Fibroblast of skin of back (primary cell): ENCODE measurements at regions not wholly inside any gene's neighbourhood (a gene's known extent, or its start where the extent isn't known, plus 50 kb on each side); places are given as distances from the start of the nearest gene placed in this dataset.

Source experiments
- DNase-seq: peaks from one replicate; pipeline ENCODE4 v3.0.0-alpha.2; 2013

- DNase-seq: no peak
Measured at GRCh38 chr4:17098401-17098800, 200.0 kb upstream of the LDB2 start.

DNA sequence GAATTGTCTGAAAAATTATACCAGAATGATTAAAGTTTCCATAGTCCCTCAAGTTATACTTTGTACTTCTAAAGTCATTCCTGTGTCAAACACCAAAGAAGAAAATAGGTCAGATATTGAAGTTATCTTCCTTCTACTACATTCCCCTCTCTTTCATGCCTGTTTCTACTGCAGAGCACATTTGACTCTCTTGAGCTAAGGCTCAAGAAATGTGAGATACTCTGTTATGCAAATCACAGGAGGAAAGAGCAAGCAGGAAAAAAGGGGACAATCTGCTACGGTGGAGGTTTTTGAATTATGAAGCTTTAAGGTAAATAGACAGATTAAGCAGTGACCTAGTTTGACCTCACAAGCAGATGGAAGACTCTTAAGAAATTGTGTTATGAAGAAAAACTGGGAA is 198.9 kb upstream of the LDB2 start:
- DNase-seq: no peak

DNA sequence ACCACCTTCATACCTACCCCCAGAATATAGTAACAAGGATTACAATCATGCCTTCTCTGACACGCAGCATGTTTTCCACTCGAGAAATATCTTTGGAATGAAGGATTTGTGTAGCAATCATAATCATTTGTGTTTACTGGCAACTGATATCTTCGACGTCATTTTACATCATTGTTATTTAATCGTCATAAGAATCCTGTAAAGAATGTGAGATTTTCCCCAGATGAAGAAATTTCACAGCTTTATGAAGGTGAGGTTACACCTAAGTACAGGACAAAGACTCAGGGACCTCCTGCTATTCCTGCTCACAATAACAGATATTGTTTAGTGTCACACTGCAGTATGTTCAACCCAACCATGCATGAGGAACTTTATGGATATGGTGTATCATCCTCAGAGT is 198.2 kb upstream of the LDB2 start:
- peak; percentile 22 for DNase-seq

- DNase-seq: no peak
Measured at GRCh38 chr4:17095771-17096170, 197.3 kb upstream of the LDB2 start.

GRCh38 chr4:17094876-17095210 is 196.4 kb upstream of the LDB2 start:
- DNase-seq: peak; percentile 21

GRCh38 chr4:17094159-17094875 is 195.9 kb upstream of the LDB2 start:
- no peak for DNase-seq

DNA sequence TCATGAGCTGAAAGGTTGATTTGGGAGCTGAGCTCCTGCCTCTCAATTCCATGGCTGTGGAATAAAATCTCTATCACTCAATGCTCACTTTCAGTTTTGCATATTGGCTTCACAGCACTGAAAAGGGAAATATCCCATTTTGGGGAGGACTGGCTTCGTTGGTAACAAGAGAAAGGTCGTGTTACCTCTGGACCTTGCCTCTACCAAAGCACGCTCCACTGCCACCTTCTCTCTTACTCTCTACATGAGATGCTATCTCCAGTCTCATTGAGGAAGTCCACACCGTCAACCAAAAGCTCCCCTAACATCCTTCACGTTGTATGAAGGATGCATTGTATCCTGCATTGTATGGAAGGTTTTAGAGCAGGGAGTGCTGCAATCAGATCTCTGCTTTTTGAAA is 195.0 kb upstream of the LDB2 start:
- DNase-seq: no peak

- peak; percentile 16 for DNase-seq
Measured at GRCh38 chr4:17092736-17093437, 194.4 kb upstream of the LDB2 start.

DNA sequence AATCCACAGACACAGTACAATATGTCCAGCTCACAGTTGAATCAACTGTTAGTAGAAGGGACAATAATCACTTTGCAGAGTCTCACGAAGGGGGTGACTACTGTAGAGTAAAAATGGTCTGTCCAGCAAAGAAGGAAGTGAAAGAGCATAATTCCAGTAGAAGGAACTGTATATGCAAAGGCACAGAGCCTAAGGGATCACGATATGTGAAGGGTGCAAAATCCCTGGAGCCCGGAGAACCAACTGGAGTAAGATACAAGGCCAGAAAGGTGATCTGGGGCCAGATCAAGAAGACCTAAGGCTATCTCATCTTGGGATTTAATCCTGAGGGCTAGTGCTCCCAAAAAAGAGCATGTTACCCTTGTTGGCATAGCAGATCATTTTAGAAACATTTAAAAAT is 192.7 kb upstream of the LDB2 start:
- DNase-seq: no peak

- DNase-seq: no peak
Measured at GRCh38 chr4:17090063-17090462, 191.6 kb upstream of the LDB2 start.

DNA sequence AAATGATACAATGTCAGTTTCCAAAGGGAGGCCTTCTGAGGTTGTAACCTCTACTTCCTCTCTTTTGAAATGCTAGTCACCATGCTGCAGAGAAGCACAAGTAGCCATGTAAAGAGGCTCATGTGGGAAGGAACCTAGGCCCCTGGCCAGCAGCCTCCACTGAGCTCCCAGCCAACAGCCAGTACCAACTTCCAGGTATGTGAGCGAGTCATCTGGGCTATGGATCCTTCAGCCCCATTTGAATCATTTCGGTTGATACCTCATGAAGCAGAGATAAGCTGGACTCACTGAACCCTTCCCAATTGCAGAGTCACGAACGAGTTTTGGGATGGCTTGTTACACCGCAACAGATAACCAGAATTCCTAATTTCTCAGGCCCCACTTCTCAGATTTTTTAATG is 187.0 kb upstream of the LDB2 start:
- DNase-seq: no peak

DNA sequence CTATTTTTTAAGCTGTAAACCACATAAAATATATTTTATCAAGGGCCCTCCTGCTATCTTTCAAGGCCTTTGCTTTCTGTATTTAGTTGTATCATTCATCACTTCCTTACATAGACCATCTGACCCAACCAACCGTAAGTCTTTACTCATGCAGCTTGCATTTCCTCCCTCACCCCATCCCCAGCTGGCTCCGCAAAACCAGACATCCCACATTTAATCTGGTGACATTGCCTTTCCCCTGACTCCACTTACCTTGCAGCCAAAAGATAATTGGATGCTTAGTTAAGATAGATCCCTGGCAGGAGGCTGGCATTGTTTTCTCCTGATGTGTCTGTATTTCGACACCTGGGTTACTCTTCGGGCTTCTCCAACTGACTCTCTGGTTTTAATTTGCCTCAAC is 183.7 kb upstream of the LDB2 start:
- DNase-seq: no peak

DNA sequence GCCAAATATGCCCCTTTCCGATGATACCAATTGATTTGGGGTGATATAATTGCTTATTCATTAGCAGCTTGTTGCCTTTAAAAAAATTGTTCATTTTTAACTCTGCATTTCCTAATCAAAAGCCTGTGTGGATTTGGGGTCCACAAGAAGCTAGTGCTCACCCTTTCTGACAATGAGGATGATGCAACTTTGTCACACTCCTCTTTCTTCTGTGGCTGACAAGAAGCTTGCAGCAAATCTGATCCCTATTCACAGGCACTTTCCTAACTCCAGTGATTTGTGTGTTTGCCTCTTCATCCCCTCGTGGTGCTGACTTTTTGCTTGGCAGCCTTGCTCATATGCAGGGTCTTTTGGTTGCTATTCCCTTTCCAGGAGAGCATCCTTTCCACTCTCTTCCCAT is 182.7 kb upstream of the LDB2 start:
- DNase-seq: no peak

DNA sequence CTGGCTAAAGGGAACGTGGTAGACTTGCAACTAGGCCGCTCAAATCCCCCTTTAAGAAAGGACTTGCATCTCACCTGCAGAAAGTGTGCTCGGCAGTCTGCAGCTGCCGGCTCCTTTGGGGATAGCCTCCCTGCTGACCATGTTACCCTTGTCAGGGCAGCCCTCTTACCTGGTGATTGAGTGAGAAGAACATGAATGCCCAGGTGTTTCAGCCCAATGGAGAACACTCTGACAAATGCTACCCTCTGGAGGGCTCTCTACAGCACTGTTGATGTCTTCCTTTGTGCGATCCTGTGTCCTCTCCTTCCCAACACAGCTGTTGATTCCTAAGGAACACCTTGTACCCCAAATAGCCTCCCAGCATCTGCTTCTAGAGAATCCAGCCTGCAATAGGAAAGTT is 178.7 kb upstream of the LDB2 start:
- DNase-seq: no peak

DNA sequence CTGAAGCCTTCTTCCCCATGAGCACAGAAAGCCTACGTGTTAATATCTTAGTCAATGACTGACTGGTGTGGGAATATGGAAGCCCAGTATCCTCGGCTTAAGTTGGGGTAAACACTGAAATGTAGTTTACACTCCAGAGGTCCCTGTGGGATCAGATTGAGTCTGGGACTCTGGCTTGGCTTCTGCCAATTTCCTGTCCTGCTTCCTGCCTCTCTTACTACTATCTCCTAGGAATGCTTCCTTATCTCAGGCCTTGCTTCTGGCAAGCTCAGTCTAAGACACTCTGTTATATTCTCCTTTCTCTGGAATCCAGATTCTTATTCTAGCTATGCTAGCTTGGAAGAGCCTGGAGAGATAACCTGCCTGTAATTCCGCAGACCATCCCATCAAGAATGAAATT is 174.0 kb upstream of the LDB2 start:
- peak; percentile 60 for DNase-seq

GRCh38 chr4:17068891-17069290 is 170.4 kb upstream of the LDB2 start:
- no peak for DNase-seq

- DNase-seq: peak; percentile 23
Measured at GRCh38 chr4:17068392-17068791, 169.9 kb upstream of the LDB2 start.

DNA sequence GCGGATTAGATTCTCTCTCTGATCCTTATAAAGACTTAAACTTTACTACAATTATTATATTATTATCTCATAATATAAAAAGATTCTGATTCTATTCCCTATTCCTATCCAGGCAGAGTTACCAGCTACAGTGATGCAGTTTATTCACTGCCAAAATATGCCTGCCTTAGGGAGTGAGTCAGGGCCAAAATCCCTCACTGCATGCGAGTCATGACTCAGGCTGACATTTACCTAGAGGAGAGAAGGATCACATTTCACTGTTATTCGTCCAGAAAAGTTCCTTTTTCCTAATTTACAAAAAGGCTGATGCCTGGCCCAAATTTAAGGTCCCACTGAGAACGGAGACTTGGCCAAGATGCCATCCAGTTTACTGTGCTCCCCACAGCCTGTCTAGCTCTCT is 168.5 kb upstream of the LDB2 start:
- DNase-seq: peak; percentile 95

GRCh38 chr4:17066236-17066635 is 167.8 kb upstream of the LDB2 start:
- peak; percentile 70 for DNase-seq

DNA sequence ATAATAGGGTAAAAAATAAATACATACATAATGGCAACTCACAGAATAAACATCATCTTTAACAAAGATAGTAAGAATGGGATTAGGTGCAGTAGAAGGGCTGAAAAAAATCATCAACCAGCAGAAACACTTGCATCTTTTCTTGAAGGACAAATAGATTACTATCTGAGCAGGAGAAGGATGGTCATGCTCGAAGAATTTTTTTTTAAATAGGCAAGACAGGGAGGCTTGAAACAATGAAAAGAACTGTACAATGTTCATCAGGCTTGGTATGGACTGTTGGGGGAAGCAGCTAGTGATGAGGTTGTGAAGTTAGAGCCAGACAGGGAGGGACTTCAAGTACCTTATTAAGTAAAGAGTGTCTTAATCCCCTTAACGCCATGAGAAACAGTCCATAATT is 167.4 kb upstream of the LDB2 start:
- peak; percentile 38 for DNase-seq

- no peak for DNase-seq
Measured at GRCh38 chr4:17064959-17065358, 166.5 kb upstream of the LDB2 start.

- peak; percentile 95 for DNase-seq
Measured at GRCh38 chr4:17063888-17064287, 165.4 kb upstream of the LDB2 start.

GRCh38 chr4:17060230-17060629 is 161.8 kb upstream of the LDB2 start:
- DNase-seq: no peak

GRCh38 chr4:17058916-17059741 is 160.7 kb upstream of the LDB2 start:
- DNase-seq: peak; percentile 27
